Peyer's patch (tissue), 4 donors: ENCODE measurements at regions not wholly inside any gene's neighbourhood (a gene's known extent, or its start where the extent isn't known, plus 50 kb on each side); places are given as distances from the start of the nearest gene placed in this dataset.

Experiments used
- POLR2A ChIP-seq, 2 donors: fragments of 450-650 bp; IDR thresholded peaks; one replicate each; pipeline ENCODE4 v1.5.1; 2017; ENCODE audit warnings: antibody characterized with exemption in 2 of 2, mild to moderate bottlenecking in 2 of 2, moderate library complexity in 2 of 2
- TF ChIP-seq, protein P1 (sequence below), 6 experiments: fragments of 450-650 bp in 4 of 6; fragments of 200-600 bp in 2 of 6; sonication (generic) in 1 of 6; IDR thresholded peaks; one replicate each; pipeline ENCODE4 v1.5.1; 2017 to 2019; ENCODE audit warnings: antibody characterized with exemption in 6 of 6, mild to moderate bottlenecking in 3 of 6, moderate library complexity in 1 of 6

- TF ChIP-seq POLR2A (IDR thresholded peaks at IDR 0.05), result no peak
- TF ChIP-seq, protein P1, sequence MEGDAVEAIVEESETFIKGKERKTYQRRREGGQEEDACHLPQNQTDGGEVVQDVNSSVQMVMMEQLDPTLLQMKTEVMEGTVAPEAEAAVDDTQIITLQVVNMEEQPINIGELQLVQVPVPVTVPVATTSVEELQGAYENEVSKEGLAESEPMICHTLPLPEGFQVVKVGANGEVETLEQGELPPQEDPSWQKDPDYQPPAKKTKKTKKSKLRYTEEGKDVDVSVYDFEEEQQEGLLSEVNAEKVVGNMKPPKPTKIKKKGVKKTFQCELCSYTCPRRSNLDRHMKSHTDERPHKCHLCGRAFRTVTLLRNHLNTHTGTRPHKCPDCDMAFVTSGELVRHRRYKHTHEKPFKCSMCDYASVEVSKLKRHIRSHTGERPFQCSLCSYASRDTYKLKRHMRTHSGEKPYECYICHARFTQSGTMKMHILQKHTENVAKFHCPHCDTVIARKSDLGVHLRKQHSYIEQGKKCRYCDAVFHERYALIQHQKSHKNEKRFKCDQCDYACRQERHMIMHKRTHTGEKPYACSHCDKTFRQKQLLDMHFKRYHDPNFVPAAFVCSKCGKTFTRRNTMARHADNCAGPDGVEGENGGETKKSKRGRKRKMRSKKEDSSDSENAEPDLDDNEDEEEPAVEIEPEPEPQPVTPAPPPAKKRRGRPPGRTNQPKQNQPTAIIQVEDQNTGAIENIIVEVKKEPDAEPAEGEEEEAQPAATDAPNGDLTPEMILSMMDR (IDR thresholded peaks at IDR 0.05), result no peak
These were observed 309.2 kb downstream of the FOXG1 start for GRCh38 chr14:29075761-29076160.
